Left renal cortex interstitium (tissue), 4 donors: ENCODE measurements at regions not wholly inside any gene's neighbourhood (a gene's known extent, or its start where the extent isn't known, plus 50 kb on each side); places are given as distances from the start of the nearest gene placed in this dataset.

Experiments used
- DNase-seq, 4 donors: peaks; one replicate each; pipeline ENCODE4 v3.0.0-alpha.2; 2013; ENCODE audit warnings: low read depth in 4 of 4, low spot score in 2 of 4, missing footprints in 1 of 4

DNA sequence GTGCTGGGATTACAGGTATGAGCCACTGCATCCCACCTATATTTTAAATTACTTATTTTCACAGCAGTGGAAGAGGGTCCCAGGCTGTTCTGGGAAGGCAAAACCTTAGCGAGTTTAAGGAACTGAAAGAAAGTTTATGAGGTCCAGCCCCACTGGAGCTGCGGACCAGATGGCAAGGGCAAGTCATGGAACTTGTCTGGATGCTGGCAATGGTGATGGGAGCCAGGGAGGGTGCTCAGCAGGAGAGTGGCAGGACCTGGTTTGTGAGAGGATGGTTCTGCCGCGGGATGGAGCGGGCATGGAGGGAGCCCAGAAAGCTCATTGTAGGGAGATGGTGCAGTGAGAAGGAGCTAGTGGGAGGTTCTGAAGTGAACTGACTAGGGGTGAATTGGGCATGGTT is 50.6 kb upstream of the SLC45A1 start:
- no peak for DNase-seq

DNA sequence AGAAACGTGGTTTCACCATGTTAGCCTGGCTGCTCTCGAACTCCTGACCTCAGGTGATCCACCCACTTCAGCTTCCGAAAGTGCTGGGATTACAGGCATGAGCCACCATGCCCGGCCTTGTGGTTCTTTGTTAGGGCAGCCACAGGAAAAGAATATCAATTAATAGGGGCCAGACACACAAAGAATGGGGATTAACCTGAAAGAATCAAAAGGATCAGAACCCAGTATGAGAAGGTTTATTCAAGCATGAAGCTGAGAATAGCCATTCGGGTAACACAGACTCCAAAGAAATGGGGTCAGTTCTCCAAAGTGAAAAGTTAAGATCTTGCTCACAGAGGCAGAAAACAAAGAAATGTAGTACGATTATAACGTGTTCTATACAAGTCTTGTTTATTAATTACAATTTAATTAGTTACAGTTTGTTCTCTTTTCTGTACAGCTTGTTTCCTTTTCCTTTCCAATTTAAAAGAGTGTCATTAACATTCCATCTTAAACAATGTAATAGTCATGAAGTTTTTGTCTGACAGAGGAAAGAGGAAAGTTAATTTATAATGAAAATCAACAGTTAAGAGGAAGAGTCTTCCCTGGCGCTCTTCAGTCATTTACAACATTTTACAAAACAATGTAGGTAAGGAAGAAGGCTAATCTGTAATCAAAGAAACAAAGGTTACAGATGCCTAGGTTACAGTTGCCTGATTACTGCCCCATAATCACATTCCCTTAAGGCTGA is 51.3 kb upstream of the SLC45A1 start:
- no peak for DNase-seq

DNA sequence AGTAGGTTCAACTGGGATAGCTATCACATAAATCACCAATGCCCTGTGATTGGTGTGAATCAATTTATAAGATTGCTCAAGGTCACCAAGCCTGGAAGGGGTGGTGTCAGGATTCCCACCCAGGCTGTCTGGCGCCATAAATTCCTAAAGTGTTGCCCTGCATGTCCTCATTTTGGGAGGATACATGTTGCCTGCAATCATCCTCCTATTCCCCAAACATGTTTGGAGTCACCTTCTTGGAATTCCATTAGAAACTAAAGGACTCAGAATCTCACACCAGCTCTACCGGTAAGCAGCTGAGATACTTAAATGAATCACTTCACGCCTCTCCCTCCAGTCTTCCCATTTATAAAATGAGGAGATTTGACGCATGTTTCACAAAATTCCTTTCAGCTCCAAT is 54.1 kb upstream of the SLC45A1 start:
- DNase-seq, result no peak

- DNase-seq, result no peak
Measured at GRCh38 chr1:8261398-8261762, 56.5 kb upstream of the SLC45A1 start.

GRCh38 chr1:8259498-8260290 is 58.2 kb upstream of the SLC45A1 start:
- DNase-seq, result no peak

- DNase-seq, result no peak
Measured at GRCh38 chr1:8257621-8258020, 60.3 kb upstream of the SLC45A1 start.

GRCh38 chr1:8256321-8256720 is 61.6 kb upstream of the SLC45A1 start:
- no peak for DNase-seq

- no peak for DNase-seq
Measured at GRCh38 chr1:8255712-8256111, 62.2 kb upstream of the SLC45A1 start.

GRCh38 chr1:8252266-8252951 is 65.5 kb upstream of the SLC45A1 start:
- DNase-seq, result no peak

DNA sequence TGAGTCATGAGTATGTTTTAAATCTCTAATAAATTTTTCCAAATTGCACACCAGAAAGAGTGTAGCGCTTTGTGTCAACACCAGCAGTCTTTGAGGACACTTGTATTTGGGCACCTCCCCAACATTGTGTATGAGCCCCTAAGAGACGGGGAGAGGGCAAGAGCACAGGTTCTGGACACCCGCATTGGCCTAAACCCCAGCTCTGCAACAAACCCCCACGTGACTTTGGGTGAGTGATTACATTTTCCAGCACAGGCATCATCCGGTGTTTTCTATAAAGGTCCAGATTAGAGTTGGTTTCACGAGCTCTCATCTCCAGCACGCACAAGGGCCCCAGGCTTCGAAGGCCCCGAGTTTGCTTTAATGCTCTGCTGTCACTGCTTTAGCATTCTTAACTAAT is 66.3 kb upstream of the SLC45A1 start:
- DNase-seq, result no peak

- DNase-seq, result no peak
Measured at GRCh38 chr1:8249838-8250237, 68.1 kb upstream of the SLC45A1 start.

- no peak for DNase-seq
Measured at GRCh38 chr1:8247811-8248436, 70.0 kb upstream of the SLC45A1 start.

DNA sequence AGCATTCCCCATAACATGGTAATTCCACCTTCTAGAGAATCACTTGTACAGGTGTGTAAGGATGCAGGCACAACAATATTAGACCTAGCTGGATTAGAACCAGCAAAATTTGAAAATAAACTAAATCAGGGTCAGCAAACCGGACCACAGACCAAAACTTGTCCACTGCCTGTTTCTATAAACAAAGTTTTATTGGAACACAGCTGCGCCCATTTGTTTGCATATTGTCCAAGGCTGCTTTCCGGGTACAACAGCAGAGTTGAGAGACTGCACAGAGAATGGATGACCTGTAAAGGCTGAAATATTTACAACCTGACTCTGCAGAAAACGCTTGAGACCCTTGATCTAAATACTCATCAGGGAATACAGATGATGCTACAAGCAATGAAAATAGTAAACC is 73.6 kb upstream of the SLC45A1 start:
- no peak for DNase-seq

GRCh38 chr1:8242498-8242897 is 75.4 kb upstream of the SLC45A1 start:
- no peak for DNase-seq

DNA sequence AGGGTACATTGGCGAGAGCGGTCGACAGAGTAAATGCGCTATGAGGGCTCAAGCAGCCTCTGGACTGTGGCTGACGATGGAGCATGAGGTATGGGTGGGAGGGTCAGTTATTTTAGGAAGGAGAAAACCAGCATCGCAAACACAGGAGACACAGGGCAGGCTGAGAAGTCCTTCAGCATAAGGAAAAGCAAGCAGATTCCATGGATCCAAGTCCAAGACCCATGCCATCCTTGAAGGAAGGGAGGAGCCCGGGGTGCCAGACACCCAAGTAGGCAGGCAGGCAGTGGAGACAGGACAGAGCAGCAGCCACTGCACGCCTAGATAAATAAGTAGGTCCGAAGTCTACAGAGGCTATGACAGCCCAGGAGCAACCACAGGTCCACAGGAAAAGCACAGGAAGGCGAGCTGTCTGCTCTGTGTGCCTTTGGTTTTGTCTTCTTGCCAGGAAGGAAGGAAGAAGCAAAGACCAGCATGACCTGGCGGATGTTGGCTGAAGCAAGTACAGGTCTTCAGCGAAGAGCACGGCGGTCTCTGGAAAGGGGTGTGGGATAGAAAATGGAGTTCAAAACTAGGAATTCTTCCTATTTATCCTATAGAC is 76.4 kb upstream of the SLC45A1 start:
- DNase-seq, result no peak

DNA sequence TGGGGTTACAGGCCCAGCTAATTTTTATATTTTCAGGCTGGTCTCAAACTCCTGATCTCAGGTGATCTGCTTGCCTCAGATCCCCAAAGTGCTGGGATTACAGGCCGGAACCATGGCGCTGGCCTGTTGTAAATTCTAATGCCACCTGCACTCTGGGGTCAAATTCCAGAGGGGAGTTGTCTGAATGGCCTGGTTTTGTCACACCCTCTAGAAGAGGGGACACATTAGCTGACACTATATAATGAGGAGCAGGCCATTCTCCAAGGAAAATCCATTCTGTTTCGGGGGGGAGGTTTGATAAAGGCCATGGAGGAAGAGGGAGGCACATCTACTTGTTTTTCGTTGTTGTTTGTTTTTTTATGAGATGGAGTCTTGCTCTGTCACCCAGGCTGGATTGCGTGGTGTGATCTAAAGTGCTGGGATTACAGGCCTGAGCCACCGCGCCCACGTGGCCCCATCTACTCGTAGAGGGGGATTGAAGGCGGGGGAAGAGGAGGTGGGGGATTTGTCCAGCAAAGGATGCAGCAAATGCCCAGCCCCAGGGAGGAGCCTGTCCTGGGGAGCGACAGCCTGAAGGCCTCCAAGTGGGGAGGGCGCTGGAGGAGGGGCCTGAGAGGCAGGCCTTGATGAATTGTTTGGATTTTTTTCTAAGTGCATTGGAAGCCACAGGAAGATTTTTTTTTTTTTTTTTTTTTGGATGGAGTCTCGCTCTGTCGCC is 78.4 kb upstream of the SLC45A1 start:
- no peak for DNase-seq

- DNase-seq, result no peak
Measured at GRCh38 chr1:8239039-8239305, 78.9 kb upstream of the SLC45A1 start.

DNA sequence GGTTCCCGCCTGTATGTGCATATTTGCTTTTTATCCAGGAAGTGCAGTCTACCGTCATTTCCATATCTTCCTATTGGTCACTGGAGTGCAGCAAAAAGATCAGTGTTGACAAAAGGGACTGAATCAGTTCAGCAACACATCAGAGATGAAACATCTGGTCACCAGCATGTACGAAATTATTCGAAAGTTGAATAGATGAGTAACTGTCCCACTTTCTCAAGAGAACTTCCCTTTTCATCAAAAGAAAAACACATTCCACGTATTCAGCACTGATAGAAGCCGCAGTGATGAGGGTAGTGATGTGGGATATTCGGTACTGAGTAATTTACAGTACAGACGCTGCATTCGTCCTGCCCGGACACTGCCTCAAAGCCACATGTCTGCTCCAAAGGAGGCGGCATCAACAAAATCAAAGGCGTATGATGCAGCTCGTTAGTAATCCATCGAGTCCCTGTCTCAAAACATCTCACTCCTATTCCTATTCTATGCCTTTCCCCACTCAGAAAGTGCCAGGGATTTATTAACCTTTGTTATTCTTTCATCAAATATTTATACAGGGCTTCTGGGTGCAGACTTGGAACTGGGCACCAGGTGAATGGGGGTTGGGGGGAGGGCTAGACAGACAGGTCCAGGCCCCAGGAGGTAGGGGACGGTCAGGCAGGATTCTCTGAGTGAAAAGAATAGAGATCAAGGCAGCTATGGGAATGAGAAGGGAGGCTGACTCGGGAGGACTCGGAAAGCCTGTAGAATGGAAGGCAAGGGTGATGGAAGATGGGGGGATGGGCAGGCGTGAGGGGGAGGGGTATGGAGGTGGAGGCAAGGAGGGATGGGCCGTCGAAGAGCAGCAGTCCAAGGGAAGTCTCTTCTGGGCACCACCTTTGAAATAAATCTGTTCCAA is 79.5 kb upstream of the SLC45A1 start:
- no peak for DNase-seq

- no peak for DNase-seq
Measured at GRCh38 chr1:8232036-8232757, 85.7 kb upstream of the SLC45A1 start.
